Lower leg skin (tissue), 4 donors: ENCODE measurements at regions not wholly inside any gene's neighbourhood (a gene's known extent, or its start where the extent isn't known, plus 50 kb on each side); places are given as distances from the start of the nearest gene placed in this dataset.
"Not testable (repeated sequence)": the region's sequence is repeated elsewhere in the genome, so short reads cannot be mapped to it uniquely, and the experiment has no call there.

Experiments
- DNase-seq, 2 donors: peaks; one replicate each; pipeline ENCODE4 v3.0.0-alpha.2; 2019; ENCODE audit warnings: low spot score in 2 of 2
- H3K4me3 ChIP-seq: fragments of 200-600 bp; sonication (generic); 2 replicates; pipeline ENCODE4 v1.5.1; 2017; ENCODE audit warnings: mild to moderate bottlenecking, low read depth; ENCODE audit not compliant: poor library complexity, severe bottlenecking
- CTCF ChIP-seq, 3 donors: fragments of 450-650 bp; IDR thresholded peaks; one replicate each; pipeline ENCODE4 v1.5.1; 2016; ENCODE audit warnings: antibody characterized with exemption in 3 of 3, mild to moderate bottlenecking in 3 of 3, moderate library complexity in 2 of 3
- POLR2A ChIP-seq, 2 donors: fragments of 450-650 bp; IDR thresholded peaks; one replicate each; pipeline ENCODE4 v1.6.1; 2016 to 2017; ENCODE audit warnings: antibody characterized with exemption in 2 of 2, mild to moderate bottlenecking in 1 of 2, moderate library complexity in 1 of 2
- WGBS, 2 donors: methylation state at CpG; one replicate each; pipeline ENCODE4 v1.1.5; 2018; 5-methylcytosine and 5-hydroxymethylcytosine counted together
- intact Hi-C: fragments of 100-400 bp; cut with DNase I; formaldehyde crosslinking; loops from one replicate; pipeline ENCODE4 v1.15.0; 2023; ENCODE audit warnings: low total_unique reads

- no peak for DNase-seq
- TF ChIP-seq CTCF (IDR thresholded peaks at IDR 0.05), result no peak
- no peak for TF ChIP-seq POLR2A (IDR thresholded peaks at IDR 0.05)
- intact Hi-C loops, result no loop called here
- H3K4me3 ChIP-seq, result no peak overlapping the region
- 86 to 88% methylated on average over 3 of the region's 3 CpGs for WGBS, 2 donors
Observed at GRCh38 chr21:27363719-27364477, 397.0 kb upstream of the ADAMTS5 start.

GRCh38 chr21:27362249-27362648 lies 395.4 kb upstream of the ADAMTS5 start:
- TF ChIP-seq CTCF (IDR thresholded peaks at IDR 0.05), result no peak
- TF ChIP-seq POLR2A (IDR thresholded peaks at IDR 0.05), result no peak
- no peak overlapping the region for H3K4me3 ChIP-seq
- intact Hi-C loops, result no loop called here
- WGBS, 2 donors, result 97% methylated on average over 1 of the region's 1 CpG
- DNase-seq, result no peak

GRCh38 chr21:27359141-27359540 lies 392.3 kb upstream of the ADAMTS5 start:
- TF ChIP-seq CTCF (IDR thresholded peaks at IDR 0.05) (no peak), POLR2A (IDR thresholded peaks at IDR 0.05) (no peak)
- intact Hi-C loops, result no loop called here
- H3K4me3 ChIP-seq, result no peak overlapping the region
- DNase-seq, result no peak

- no peak overlapping the region for H3K4me3 ChIP-seq
- TF ChIP-seq CTCF (IDR thresholded peaks at IDR 0.05) (no peak), POLR2A (IDR thresholded peaks at IDR 0.05) (no peak)
- DNase-seq, result no peak
- intact Hi-C loops, result no loop called here
Observed at GRCh38 chr21:27352885-27353284, 386.0 kb upstream of the ADAMTS5 start.

GRCh38 chr21:27346041-27346448 lies 379.2 kb upstream of the ADAMTS5 start:
- WGBS, 2 donors, result 81 to 82% methylated on average over 2 of the region's 2 CpGs
- intact Hi-C loops, result no loop called here
- TF ChIP-seq POLR2A (IDR thresholded peaks at IDR 0.05) (no peak), CTCF (IDR thresholded peaks at IDR 0.05) (no peak)
- no peak overlapping the region for H3K4me3 ChIP-seq
- DNase-seq, result no peak

- TF ChIP-seq POLR2A (IDR thresholded peaks at IDR 0.05) (no peak), CTCF (IDR thresholded peaks at IDR 0.05) (no peak)
- intact Hi-C loops, result no loop called here
- 68 to 69% methylated on average over 5 of the region's 5 CpGs for WGBS, 2 donors
- DNase-seq, result no peak
- H3K4me3 ChIP-seq, result no peak overlapping the region
Observed at GRCh38 chr21:27339902-27340301, 373.0 kb upstream of the ADAMTS5 start.

- WGBS, 2 donors, result 87 to 90% methylated on average over 5 of the region's 5 CpGs
- intact Hi-C loops, H3K4me3 ChIP-seq, DNase-seq: not testable (repeated sequence)
Observed at GRCh38 chr21:27338007-27338406, 371.1 kb upstream of the ADAMTS5 start.
